ENCODE measurements at regions not wholly inside any gene's neighbourhood (a gene's known extent, or its start where the extent isn't known, plus 50 kb on each side); places are given as distances from the start of the nearest gene placed in this dataset.

DNA sequence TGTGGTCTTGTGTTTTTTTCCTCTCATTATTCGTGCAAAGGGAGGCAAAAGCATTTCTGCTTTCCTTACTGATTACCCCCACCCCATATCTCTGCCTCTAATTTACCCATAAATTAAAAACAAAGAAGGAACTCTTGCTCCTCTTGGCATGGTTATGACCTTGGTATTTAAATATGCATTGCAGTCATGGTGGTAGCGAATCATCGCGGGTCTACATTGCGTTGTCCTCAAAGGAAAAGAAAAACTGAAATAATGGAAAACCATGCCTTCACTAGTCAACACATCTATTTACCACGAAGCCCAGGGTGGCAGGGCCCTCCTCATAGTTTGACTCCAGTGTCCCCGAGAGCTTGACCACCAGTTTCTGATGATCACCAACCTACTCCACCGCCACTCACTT is 126.7 kb upstream of the PARP11 start:
- DNase-seq (ENCODE audit: low read depth in 4 of 4, low spot score in 3 of 4): no peak

DNA sequence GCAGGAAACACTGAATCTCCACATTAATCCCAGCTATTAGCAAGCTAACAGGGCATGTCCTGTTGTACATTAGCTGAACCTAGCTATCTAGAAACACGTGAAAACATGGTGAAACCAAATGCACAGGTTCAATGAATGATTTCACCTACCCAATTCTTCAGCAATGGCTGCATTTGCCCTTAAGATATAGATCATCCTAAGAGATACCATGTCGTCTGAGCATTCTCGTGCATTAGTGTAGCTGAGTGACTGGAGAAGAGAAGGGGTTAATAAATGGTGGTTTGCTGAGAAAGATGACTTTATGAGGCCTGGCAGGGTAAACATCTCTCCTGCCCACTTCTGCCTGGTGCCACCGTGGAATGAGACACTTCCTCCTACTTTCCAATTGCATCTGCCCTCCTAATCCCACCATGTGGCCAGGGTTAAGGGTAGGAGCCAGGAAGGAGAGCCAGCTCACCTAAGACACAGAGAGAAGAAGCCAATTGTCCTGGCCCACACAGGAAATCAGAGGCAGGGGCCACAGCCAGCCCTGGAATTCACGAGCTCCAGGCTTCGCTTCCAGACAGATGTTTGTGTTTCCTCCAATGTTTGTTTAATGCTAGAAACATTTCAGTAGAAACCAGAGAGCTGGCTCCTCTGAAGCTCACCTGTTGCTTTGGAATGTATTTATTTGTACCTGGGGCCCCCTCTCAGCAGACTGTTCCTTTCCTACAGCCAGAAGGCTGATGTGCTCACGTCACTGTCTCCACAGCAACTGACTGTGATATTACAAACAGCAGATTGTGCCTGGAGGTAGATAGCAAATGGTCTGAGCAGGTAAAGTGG is 126.0 kb upstream of the PARP11 start:
- no peak for DNase-seq (ENCODE audit: low read depth in 4 of 4, low spot score in 3 of 4)

DNA sequence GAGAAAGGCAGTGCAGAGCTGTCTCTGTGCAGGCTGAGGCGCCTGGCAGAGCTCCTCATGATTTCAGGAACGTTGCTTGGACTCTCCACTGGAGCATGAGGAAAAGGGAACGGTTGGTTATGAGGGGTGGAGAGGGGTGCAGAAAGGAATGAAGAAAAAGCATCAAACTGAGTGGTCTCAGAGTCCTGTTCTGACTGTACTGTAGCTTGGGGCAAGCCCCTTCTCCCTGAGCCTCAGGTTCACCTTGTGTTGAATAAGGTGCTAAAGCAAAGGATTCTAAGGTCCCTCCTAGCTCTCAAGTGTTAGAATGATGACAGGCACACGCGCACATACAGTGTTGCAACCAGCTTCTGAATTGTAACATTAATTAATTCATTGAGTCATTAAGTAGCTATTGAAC is 125.2 kb upstream of the PARP11 start:
- no peak for DNase-seq (ENCODE audit: low read depth in 4 of 4, low spot score in 3 of 4)

- no peak for DNase-seq (ENCODE audit: low read depth in 4 of 4, low spot score in 3 of 4)
Measured at GRCh38 chr12:3996322-3996721, 123.1 kb upstream of the PARP11 start.

DNA sequence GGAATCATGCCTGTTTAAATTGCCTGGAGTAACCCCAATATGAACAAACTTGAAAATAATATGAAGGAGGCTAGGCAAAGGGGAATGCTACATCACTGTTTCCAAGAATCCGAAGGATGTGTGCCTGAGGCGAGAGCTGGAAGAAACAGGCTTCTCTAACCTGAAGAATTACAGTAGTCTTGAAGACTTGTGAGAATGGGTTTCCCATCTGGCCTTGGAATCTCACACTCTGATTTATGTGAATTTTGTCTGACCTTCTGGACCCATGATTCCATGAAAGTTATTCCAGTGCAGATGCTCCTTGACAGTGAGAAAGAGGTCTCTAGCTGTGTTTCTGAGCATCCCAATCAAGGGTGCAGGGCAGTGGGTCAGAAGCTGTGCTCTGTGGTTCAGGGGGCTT is 122.1 kb upstream of the PARP11 start:
- no peak for DNase-seq (ENCODE audit: low read depth in 4 of 4, low spot score in 3 of 4)

GRCh38 chr12:3994500-3994899 is 121.3 kb upstream of the PARP11 start:
- DNase-seq (ENCODE audit: low read depth in 4 of 4, low spot score in 3 of 4): no peak

DNA sequence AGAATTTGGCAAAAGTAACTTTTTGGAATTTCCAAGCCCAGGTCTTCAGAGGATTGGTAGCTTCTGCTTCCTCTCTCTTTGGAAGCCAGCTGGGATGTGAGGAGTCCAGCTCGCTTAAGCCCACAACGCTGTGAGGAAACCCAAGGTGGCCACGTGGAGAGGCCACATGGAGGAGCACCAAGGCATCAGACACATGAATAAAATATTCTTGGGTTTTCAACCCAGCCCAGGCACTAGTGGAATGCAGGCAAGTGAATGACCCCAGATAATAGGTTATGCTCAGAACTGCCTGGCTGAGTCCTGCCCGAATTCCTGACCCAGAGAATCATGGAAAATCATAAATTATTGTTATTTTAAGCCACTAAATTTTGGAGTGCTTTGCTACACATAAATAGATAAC is 119.7 kb upstream of the PARP11 start:
- no peak for DNase-seq (ENCODE audit: low read depth in 4 of 4, low spot score in 3 of 4)

GRCh38 chr12:3991798-3992580 is 118.8 kb upstream of the PARP11 start:
- DNase-seq (ENCODE audit: low read depth in 4 of 4, low spot score in 3 of 4): no peak

- DNase-seq (ENCODE audit: low read depth in 4 of 4, low spot score in 3 of 4): no peak
Measured at GRCh38 chr12:3990501-3991280, 117.5 kb upstream of the PARP11 start.

DNA sequence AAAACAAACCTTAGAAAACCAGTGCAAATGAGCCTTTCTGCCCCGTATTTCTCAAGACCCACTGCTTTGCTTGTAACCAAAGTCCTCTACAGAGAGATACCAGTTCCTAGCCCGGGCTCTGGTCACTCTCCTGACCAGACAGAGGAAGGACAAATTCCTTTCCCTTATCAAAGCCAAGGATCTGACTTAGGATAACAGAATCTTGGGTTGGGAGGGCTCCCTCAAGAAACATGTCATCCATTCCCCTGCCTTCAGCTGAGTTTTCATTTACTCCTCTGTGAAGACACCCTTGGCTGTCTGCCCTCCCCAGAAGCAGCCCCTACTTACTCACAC is 116.0 kb upstream of the PARP11 start:
- DNase-seq (ENCODE audit: low read depth in 4 of 4, low spot score in 3 of 4): no peak

- no peak for DNase-seq (ENCODE audit: low read depth in 4 of 4, low spot score in 3 of 4)
Measured at GRCh38 chr12:3988519-3989217, 115.5 kb upstream of the PARP11 start.

GRCh38 chr12:3987571-3987970 is 114.4 kb upstream of the PARP11 start:
- DNase-seq (ENCODE audit: low read depth in 4 of 4, low spot score in 3 of 4): no peak

DNA sequence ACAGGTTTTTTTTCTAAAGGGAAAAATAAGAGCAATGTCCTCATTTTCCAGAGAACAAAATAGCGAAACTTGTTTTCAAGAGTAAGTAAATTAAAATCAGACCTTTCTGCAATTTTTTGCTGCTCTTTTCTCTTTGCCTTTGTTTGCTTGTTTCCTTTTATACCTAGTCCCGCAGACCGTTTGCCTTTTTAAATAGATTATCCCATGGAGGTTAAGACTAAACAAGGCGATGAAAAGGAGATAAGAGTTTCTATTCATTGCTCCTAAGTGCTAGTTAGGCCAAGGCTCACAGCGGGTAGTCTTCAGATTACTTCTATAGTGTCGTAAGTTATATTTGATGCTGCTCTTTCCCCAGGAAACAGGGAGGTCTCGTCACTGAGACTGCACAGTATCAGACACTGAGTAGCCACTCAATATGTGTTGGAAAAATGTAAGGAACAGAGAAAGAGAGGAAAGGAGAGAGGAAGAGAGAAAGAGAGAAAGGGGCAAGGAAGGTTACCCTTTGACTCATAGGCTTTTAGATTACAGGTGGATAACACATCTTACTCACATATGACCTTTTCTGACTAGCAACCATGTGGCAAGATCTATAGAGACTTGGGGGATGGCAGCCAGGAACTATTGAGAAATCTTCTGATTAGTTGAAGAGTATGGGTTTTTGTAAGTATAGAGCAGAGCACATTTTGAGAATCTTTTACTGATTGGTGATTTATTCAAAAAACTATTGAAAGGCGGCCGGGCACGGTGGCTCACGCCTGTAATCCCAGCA is 107.5 kb upstream of the PARP11 start:
- DNase-seq (ENCODE audit: low read depth in 4 of 4, low spot score in 3 of 4): no peak

- DNase-seq (ENCODE audit: low read depth in 4 of 4, low spot score in 3 of 4): no peak
Measured at GRCh38 chr12:3977621-3978020, 104.4 kb upstream of the PARP11 start.

DNA sequence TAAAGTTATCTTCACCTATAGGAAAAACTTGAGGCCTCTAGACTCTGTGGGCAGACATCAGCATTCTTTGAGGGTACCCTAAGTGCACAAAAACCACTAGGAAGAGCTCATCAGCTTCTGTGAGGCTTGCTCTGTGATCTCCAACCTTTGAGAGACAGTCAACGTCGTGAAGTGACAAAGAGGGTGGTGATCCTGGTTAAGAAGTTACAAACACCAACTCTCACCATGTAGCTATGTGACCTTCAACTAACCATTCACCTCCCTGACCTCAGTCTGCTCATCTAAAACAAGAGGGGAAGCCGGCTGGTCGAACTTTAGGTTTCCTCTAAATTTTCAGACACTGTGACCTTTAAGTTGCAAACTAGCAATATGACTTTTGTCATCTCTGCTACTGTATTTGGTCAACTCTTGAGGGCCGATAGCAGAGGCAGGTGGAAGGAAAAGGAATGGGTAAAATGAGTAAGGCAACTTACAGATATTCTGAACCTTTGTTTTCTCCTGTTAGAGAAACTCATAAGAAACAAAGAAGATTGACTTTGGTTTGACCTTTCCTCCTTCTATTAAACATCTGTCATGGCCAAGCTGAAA is 103.2 kb upstream of the PARP11 start:
- no peak for DNase-seq (ENCODE audit: low read depth in 4 of 4, low spot score in 3 of 4)

GRCh38 chr12:3975652-3976051 is 102.5 kb upstream of the PARP11 start:
- DNase-seq (ENCODE audit: low read depth in 4 of 4, low spot score in 3 of 4): no peak

- no peak for DNase-seq (ENCODE audit: low read depth in 4 of 4, low spot score in 3 of 4)
Measured at GRCh38 chr12:3974883-3975282, 101.7 kb upstream of the PARP11 start.

DNA sequence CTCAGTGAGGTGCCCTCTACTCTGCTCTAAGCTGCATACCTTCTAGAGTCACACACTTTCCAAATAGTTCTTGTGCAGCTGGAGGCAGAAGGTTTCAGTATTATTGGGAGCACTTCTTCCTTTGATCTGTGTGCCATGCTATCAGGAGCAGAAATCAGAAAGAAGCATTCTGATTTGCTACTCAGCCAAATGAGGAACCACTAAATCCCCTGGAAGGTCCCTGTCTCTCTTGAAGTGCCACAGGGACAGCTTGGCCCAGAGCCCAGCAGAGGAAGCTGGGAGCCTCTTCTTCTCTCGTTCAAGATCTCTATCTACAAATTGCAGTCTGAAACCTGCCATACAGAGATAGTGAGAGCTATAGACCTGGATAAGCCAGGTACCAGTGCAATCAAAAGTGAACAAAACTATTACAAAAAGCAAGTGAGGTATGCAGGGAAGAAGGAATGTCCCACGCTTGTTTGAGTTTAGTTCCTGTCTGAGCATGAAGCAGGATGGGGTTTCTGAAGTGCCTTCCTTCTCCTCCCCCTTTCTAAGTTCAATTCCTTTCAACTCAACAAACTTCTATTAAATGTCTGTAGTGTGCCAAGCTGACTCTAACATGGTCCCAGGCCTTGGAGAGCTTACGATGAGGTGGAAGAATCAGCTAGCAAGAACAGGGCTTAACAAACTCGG is 100.9 kb upstream of the PARP11 start:
- DNase-seq (ENCODE audit: low read depth in 4 of 4, low spot score in 3 of 4): no peak

DNA sequence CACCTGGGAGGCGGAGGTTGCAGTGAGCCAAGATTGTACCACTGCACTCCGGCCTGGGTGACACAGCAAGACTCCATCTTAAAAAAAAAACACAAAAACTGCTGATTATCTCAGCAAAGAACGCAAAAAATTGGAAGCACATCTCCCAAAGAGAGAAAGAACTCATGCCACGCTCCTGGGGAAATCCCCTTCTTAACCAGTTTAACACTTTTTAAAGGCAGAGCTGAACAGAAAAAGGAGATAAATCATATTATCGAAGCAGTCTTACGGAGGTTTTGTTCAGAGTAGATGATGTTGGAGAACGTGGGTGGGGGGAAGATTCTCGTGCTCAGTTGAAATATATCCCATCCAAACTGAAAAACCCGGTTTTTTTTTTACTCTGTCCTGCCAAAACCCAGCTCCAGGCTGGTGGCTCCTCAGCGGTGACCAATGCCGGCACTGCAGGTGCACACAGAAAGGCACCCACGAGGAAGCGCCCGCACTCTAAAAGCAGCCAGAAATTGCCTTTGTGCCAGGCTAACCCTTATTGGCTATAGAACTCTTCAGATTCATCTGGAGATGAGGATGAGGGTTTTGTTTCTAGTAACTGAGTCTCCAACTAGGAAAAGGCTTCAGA is 100.2 kb upstream of the PARP11 start:
- no peak for DNase-seq (ENCODE audit: low read depth in 4 of 4, low spot score in 3 of 4)

Data from left renal pelvis (tissue), 4 donors.